ENCODE measurements at regions not wholly inside any gene's neighbourhood (a gene's known extent, or its start where the extent isn't known, plus 50 kb on each side); places are given as distances from the start of the nearest gene placed in this dataset.
"Not testable (repeated sequence)": the region's sequence is repeated elsewhere in the genome, so short reads cannot be mapped to it uniquely, and the experiment has no call there.

- DNase-seq (ENCODE audit: low spot score), result no peak
These were observed 417.6 kb upstream of the TENM3 start for GRCh38 chr4:181825564-181825963.

GRCh38 chr4:181827246-181827645 lies 416.0 kb upstream of the TENM3 start:
- DNase-seq (ENCODE audit: low spot score), result no peak

DNA sequence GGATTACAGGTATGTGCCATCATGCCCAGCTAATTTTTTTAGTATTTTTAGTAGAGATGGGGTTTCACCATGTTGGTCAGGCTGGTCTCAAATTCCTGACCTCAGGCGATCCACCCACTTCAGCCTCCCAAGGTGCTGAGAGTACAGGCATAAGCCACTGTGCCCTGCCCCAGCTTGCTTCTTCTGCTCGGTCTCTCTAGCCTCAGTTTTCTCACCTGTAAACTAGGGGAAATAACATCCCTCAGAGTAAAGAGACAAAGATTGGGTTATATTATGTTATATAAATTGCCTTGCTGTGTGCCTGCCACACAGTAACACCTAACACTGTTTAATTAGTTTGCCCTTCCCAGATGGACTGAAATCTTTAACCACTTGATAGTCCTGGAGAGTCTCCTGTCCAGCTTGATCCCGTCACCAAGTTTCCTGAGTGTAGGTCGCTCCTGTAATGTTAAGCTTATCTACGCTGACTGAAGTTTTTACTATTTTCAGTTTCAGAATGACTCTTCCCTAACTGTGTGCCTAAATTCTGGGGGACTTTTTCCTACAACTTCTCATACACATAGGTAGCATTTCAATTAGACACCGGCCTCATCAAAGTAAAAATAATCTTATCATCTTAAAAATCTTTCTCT lies 412.7 kb upstream of the TENM3 start:
- no peak for DNase-seq (ENCODE audit: low spot score)

- DNase-seq (ENCODE audit: low spot score), result no peak
These were observed 409.1 kb upstream of the TENM3 start for GRCh38 chr4:181834071-181834470.

DNA sequence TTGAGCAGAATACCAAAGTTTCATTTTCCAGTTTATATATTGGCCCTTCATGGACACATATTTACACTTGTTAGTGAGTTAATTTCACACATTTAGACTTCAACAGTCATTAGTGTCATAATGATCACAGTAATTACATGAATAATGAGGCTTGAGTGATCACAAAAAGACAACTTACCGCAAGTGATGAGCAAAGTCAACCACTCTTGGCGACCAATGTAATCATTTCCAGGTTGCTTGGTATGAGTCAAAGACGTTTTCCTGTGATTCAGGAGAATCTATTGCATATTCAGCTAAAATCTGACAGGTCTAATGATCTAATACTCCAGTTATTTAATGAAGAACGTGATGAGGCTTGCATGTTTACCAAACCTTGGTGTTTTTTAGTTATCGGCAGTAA lies 407.9 kb upstream of the TENM3 start:
- no peak for DNase-seq (ENCODE audit: low spot score)

DNA sequence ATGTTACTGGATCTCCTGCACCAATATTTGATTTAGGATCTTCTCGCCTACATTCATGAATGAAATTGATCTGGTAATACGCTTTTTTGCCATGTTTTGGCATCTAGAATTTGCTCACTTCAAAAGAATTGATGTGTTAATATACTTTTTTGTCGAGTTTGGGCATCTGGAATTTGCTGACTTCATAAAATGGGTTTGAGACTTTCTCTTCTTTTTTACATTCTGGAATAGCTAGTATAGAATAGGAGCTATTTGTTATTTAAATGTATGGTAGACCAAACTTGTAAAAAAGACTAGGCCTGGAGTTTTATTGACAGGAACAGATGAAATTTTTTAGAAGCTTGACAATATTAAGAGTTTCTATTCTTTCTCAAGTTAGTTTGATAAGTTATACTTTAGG lies 404.9 kb upstream of the TENM3 start:
- no peak for DNase-seq (ENCODE audit: low spot score)

GRCh38 chr4:181843797-181844196 lies 399.4 kb upstream of the TENM3 start:
- not testable (repeated sequence) for DNase-seq (ENCODE audit: low spot score)

DNA sequence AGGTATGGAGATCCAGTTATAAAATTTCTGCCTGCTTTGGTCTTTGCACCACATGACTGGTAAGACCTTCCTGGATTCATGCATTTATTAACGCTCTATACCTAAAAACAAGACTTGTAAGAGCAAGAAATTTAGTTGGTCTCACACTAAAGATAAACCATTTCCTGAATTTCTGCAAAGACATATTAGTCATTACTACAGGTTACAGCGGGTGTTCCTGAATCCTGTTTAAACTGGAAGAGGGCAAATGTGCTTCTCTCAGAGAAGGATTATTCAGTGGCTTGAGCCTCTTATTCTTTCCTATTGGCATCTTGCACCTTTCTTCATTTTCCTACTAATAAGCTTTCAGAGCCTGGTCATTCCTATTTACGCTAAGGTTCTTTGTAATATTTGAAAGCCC lies 397.6 kb upstream of the TENM3 start:
- DNase-seq (ENCODE audit: low spot score), result no peak

DNA sequence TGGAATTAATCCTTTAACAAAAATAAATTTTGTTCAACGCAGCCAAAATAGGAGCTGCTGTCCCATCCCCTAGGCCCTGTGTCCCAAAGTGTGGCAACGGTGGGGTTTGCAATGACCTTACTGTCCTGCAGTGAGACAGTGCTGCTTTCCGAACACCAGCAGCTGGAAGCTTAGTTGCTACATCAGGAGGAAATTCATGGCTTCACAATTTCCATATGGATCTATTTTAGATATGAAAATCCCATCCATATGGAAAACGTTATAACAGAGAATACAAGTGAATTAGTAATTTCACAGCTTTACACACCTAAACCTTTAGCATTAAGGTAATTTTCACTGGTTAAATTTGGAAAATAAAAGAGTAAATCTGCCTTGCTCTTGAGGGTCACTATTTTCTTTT lies 396.3 kb upstream of the TENM3 start:
- DNase-seq (ENCODE audit: low spot score), result no peak

- no peak for DNase-seq (ENCODE audit: low spot score)
These were observed 394.8 kb upstream of the TENM3 start for GRCh38 chr4:181848357-181848756.

GRCh38 chr4:181849472-181849871 lies 393.7 kb upstream of the TENM3 start:
- DNase-seq (ENCODE audit: low spot score), result no peak

DNA sequence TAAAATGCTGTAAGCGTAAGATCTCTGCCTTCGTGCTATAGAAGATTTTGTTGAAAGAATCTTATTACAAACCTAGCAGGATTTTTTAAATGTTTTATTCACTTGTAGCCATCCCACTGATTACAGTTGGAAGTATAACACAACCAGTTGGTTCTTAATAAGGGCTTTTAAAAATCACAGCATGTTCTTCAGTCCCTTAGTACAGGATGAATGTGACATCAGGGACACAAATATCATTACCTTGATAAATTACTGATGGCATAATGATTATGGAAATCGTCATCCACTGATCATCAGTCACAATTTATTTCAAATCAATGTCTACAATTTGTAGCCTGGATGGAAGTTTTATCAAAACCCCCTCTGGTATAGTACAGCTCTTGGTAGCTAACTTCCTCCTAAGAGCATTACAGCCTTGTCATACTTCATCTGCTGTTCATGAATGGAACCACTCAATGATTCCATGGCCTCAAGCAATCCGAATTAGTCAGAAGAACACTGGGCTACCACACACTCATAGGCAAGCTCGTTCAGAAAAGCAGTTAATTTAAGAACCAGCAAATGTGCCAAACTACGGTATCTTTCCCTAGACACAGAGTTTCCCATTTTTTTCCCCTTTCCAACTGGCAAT lies 389.2 kb upstream of the TENM3 start:
- no peak for DNase-seq (ENCODE audit: low spot score)

- DNase-seq (ENCODE audit: low spot score), result no peak
These were observed 387.9 kb upstream of the TENM3 start for GRCh38 chr4:181855307-181855706.

DNA sequence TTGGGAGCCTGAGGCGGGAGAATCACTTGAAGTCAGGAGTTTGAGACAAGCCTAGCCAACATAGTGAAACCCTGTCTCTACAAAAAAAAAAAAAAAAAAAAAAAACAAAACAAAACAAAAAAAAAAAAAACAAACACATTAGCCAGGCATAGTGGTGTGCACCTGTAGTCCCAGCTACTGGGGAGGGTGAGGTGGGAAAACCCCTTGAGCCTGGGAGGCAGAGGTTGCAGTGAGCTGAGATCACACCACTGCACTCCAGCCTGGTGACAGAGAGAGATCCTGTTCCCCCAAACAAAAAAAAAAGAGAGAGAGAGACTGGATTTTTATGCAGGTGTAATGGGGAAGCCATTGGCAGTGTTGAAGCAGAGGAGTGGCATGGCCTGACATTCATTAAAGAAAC lies 385.7 kb upstream of the TENM3 start:
- not testable (repeated sequence) for DNase-seq (ENCODE audit: low spot score)

- no peak for DNase-seq (ENCODE audit: low spot score)
These were observed 384.5 kb upstream of the TENM3 start for GRCh38 chr4:181858741-181859140.

- no peak for DNase-seq (ENCODE audit: low spot score)
These were observed 383.8 kb upstream of the TENM3 start for GRCh38 chr4:181859439-181859838.

GRCh38 chr4:181860157-181860556 lies 383.0 kb upstream of the TENM3 start:
- DNase-seq (ENCODE audit: low spot score), result peak; percentile 72

DNA sequence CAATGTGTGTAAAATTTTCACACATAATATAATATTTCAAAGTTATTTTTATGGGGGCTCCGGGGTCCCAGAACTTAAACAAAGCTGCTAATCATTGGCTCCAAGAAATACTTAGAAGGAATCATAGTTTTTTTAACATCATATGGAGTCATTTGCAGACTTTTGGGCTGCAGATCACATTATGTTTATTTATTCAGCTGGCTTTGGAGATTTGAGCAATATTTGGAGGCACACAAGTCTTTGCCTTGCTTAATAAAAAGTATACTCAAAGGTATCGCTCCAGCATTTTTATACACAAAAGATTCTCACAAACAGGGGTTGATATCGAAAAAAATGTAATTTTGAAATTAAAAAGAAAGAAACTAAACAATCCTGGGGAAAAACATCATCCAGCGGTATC lies 382.5 kb upstream of the TENM3 start:
- no peak for DNase-seq (ENCODE audit: low spot score)

GRCh38 chr4:181863856-181864255 lies 379.3 kb upstream of the TENM3 start:
- DNase-seq (ENCODE audit: low spot score), result no peak

DNA sequence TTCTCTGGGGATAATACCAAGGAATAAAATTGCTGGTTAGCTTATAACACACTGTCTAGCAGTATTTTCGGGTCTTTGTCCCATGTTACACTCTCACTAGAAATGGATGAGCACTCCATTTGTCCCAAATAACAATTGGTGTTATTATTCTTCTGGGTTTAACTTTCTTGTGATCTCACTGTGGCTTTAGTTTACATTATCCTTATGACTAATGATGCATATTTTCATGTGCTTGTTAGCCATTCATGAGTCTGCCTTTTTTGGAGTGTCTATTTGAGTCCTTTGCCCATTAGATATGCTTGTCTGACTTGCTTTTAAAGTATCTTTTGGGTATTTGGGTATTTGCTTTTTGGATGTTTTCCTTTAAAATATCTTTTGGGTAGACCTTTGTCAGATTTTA lies 372.9 kb upstream of the TENM3 start:
- peak; percentile 4 for DNase-seq (ENCODE audit: low spot score)

DNA sequence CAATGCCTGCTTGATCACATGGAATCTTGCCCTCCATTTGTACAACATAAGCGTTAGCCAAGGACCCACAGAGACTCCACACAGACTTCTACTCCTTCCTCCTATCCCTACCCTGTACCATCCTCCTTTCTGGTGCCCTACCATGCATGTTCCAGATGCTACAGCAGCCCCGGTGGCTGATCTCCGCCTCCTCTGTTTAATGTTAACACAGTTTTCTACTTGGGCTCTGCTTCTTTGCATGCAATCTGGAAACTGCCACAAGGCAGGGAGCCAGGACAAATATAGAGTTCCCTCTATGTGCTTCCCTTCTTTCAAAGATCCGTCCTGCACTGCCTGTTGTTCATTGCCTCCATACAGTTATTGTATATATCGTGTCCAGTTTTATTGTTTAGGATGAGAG lies 368.6 kb upstream of the TENM3 start:
- no peak for DNase-seq (ENCODE audit: low spot score)

- no peak for DNase-seq (ENCODE audit: low spot score)
These were observed 365.8 kb upstream of the TENM3 start for GRCh38 chr4:181877329-181877848.

DNA sequence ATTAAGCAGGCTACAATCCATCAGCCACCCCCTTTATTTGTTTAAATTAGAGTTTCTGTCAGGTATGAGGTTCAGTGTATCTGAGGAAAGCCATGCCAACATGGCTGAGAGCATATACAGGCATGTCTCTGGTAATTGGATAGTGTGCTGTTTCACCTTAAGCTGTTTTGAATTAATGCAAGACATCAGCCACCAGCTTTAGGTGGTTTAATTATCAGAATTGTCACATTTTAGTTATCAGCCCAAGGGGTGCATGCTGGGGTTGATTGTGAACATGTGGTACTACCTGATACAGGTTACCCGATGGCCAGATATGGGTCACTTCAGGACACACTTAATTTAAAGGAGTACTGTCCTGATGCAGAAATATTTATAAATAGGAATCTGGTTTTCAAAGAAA lies 353.2 kb upstream of the TENM3 start:
- DNase-seq (ENCODE audit: low spot score), result no peak

DNA sequence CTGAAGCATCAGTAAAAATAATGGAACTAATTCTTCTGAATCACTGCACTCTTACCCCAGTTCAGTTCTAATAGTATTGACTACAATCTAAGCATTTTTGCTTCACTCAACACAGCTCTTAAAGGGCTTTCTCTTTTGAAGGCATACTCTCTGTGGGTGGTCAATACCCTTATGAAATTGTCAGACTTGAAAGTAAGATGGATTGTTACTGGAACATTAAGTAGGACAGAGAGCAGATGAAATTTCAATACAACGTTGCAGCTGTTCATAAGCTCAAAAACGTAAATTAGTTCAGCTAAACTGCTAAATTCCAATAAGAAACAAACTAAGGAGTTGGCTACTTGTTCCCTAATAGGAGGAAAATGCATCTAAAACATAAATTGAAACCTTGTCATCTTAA lies 352.3 kb upstream of the TENM3 start:
- DNase-seq (ENCODE audit: low spot score), result no peak

All from AG08395 (cell line).